ENCODE measurements at regions not wholly inside any gene's neighbourhood (a gene's known extent, or its start where the extent isn't known, plus 50 kb on each side); places are given as distances from the start of the nearest gene placed in this dataset.

- no peak for TF ChIP-seq CTCF (conservative IDR thresholded peaks at IDR 0.05; ENCODE audit: low read depth, low read length)
- H3K4me3 ChIP-seq (ENCODE audit: low read depth, low read length) = no peak overlapping the region
- DNase-seq (ENCODE audit: low read depth) = no peak
Observed at GRCh38 chrX:54659547-54659946, 129.5 kb downstream of the GNL3L start.

- TF ChIP-seq CTCF (conservative IDR thresholded peaks at IDR 0.05; ENCODE audit: low read depth, low read length) = no peak
- H3K4me3 ChIP-seq (ENCODE audit: low read depth, low read length) = no peak overlapping the region
- DNase-seq (ENCODE audit: low read depth) = no peak
Observed at GRCh38 chrX:54675762-54676161, 122.3 kb downstream of the ITIH6 start.

- DNase-seq (ENCODE audit: low read depth) = no peak
- H3K4me3 ChIP-seq (ENCODE audit: low read depth, low read length) = no peak overlapping the region
- no peak for TF ChIP-seq CTCF (conservative IDR thresholded peaks at IDR 0.05; ENCODE audit: low read depth, low read length)
Observed at GRCh38 chrX:54695231-54695630, 102.8 kb downstream of the ITIH6 start.

- DNase-seq (ENCODE audit: low read depth) = no peak
- H3K4me3 ChIP-seq (ENCODE audit: low read depth, low read length) = no peak overlapping the region
- no peak for TF ChIP-seq CTCF (conservative IDR thresholded peaks at IDR 0.05; ENCODE audit: low read depth, low read length)
Observed at GRCh38 chrX:54695816-54696487, 102.1 kb downstream of the ITIH6 start.

All from epithelial cell of proximal tubule (primary cell).